ENCODE measurements at regions not wholly inside any gene's neighbourhood (a gene's known extent, or its start where the extent isn't known, plus 50 kb on each side); places are given as distances from the start of the nearest gene placed in this dataset.
A peak's percentile ranks its signal among the peaks of the same experiment; 100 is the strongest.

- Mint-ChIP-seq H3K27me3 (ENCODE audit: insufficient read depth, low read depth, poor library complexity) (no peaks in the 10 kb centered on the region), H3K36me3 (ENCODE audit: low read depth) (no peaks in the 10 kb centered on the region), H3K4me1 (peaks cover 6% of the 10 kb centered on the region), H3K27ac (no peak overlapping the region), H3K9me3 (no peaks in the 10 kb centered on the region), H3K4me3 (no peak overlapping the region)
- TF ChIP-seq ZNF462 (CRISPR knock-in tag; IDR thresholded peaks at IDR 0.05) = no peak
- TF ChIP-seq JUNB (IDR thresholded peaks at IDR 0.05; ENCODE audit: unreplicated experiment) = no peak
- no peak for TF ChIP-seq EZH2phosphoT487 (IDR thresholded peaks at IDR 0.05; ENCODE audit: unreplicated experiment)
- TF ChIP-seq ZNF114 (CRISPR knock-in tag; IDR thresholded peaks at IDR 0.05) = no peak
- no peak for TF ChIP-seq ZNF331 (CRISPR knock-in tag; IDR thresholded peaks at IDR 0.05; ENCODE audit: low read depth)
- no peak for TF ChIP-seq POLR2AphosphoS5 (IDR thresholded peaks at IDR 0.05; ENCODE audit: low read depth)
- ATAC-seq = no peak
- H2AFZ ChIP-seq = peak overlapping the region; percentile 56
- H3K27me3 ChIP-seq (ENCODE audit: insufficient read depth) = no peaks in the 10 kb centered on the region
- H3K27ac ChIP-seq (ENCODE audit: low read depth) = no peak overlapping the region
- 0 out of 2 replicates have a peak, but pooled peaks cover 4% of the 10 kb centered on the region for H4K20me1 ChIP-seq (replicated peaks; ENCODE audit: insufficient read depth)
- H3K4me2 ChIP-seq = no peak overlapping the region
- 0 out of 2 replicates have a peak, but pooled peaks cover 7% of the 10 kb centered on the region for H3F3A ChIP-seq (replicated peaks; ENCODE audit: low read depth)
- no peak overlapping the region for H3K4me3 ChIP-seq
- no peak for DNase-seq (ENCODE audit: low spot score)
- no peaks in the 10 kb centered on the region for H3K79me2 ChIP-seq (replicated peaks; ENCODE audit: insufficient read depth)
- no peaks in the 10 kb centered on the region for H3K9me2 ChIP-seq (ENCODE audit: insufficient read depth)
- no peaks in the 10 kb centered on the region for H3K36me3 ChIP-seq (ENCODE audit: insufficient read depth)
- H3K4me1 ChIP-seq (ENCODE audit: insufficient read depth) = peaks cover 9% of the 10 kb centered on the region
Observed at GRCh38 chr5:154566146-154566680, 88.2 kb upstream of the HAND1 start.

GRCh38 chr5:154565123-154565522 lies 87.1 kb upstream of the HAND1 start:
- H3K4me1 Mint-ChIP-seq = no peaks in the 10 kb centered on the region; the same call in 1 of the 3 replicates
- H3K4me3 Mint-ChIP-seq = no peak overlapping the region
- 0 out of 2 replicates have a peak, but pooled peaks cover under 1% of the 10 kb centered on the region for H3F3A ChIP-seq (replicated peaks; ENCODE audit: low read depth)
- H3K9me2 ChIP-seq (ENCODE audit: insufficient read depth) = no peaks in the 10 kb centered on the region
- 0 out of 2 replicates have a peak, but pooled peaks cover 4% of the 10 kb centered on the region for H4K20me1 ChIP-seq (replicated peaks; ENCODE audit: insufficient read depth)
- H3K9me3 Mint-ChIP-seq = no peaks in the 10 kb centered on the region
- no peaks in the 10 kb centered on the region for H3K27me3 ChIP-seq (ENCODE audit: insufficient read depth)
- peaks cover 3% of the 10 kb centered on the region; the same call in 1 of the 2 replicates for H3K4me1 ChIP-seq (ENCODE audit: insufficient read depth)
- DNase-seq (ENCODE audit: low spot score) (no peak), ATAC-seq (no peak)
- H3K4me3 ChIP-seq = no peak overlapping the region
- no peak for TF ChIP-seq JUNB (IDR thresholded peaks at IDR 0.05; ENCODE audit: unreplicated experiment)
- no peak overlapping the region for H3K4me2 ChIP-seq
- H3K27ac ChIP-seq (ENCODE audit: low read depth) = no peak overlapping the region
- H3K27me3 Mint-ChIP-seq (ENCODE audit: insufficient read depth, low read depth, poor library complexity) = no peaks in the 10 kb centered on the region
- no peaks in the 10 kb centered on the region for H3K36me3 Mint-ChIP-seq (ENCODE audit: low read depth)
- H3K36me3 ChIP-seq (ENCODE audit: insufficient read depth) = no peaks in the 10 kb centered on the region
- H3K79me2 ChIP-seq (replicated peaks; ENCODE audit: insufficient read depth) = no peaks in the 10 kb centered on the region
- H3K27ac Mint-ChIP-seq = no peak overlapping the region
- H2AFZ ChIP-seq = no peak overlapping the region
